ENCODE measurements at regions not wholly inside any gene's neighbourhood (a gene's known extent, or its start where the extent isn't known, plus 50 kb on each side); places are given as distances from the start of the nearest gene placed in this dataset.

DNA sequence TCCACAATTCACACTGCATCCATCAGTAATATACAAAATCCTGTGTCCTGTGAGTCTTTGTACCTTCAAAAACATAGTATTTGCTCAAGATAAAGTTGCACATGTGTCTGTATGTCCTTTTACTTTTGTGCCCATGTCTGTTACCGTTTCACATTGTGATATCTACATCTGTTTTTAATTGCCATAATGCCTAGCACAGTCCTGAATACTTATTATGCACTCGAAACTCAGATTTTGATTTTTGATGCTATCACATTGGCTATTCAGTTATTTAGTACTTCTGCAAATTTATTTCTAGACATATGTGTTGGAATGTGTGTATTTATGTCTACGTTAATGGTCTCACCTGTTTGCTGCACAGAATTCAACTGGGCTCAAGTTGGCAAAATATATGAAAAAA lies 452.8 kb upstream of the ZEB2 start:
- no peak overlapping the region for H2BK120ac ChIP-seq (ENCODE audit: low read depth, low read length, poor library complexity, severe bottlenecking)
- no peaks in the 10 kb centered on the region for H3K27me3 Mint-ChIP-seq (ENCODE audit: low read depth)

More for the DNA sequence above, 452.8 kb upstream of the ZEB2 start:
- H3K9ac ChIP-seq (ENCODE audit: extremely low read depth, insufficient read length, low read length), result no peak overlapping the region
- Mint-ChIP-seq H3K4me1 (peaks cover 0 to 5% of the 10 kb centered on the region in 2 experiments; a peak in 2 of 4 replicates), H3K36me3 (ENCODE audit: insufficient read depth in 1 of 3, low read depth in 3 of 3) (peaks cover 11 to 28% (median 21%) of the 10 kb centered on the region in 3 experiments), H3K9me3 (peaks cover 24 to 30% of the 10 kb centered on the region in 2 experiments), H3K27ac (no peak overlapping the region), H3K4me3 (no peak overlapping the region)
- H3K27ac ChIP-seq (ENCODE audit: insufficient read length, low read depth, low read length), result no peak overlapping the region
- H3K79me2 ChIP-seq (ENCODE audit: insufficient read depth, low read length), result no peaks in the 10 kb centered on the region; the same call in 1 of the 2 replicates
- H3K4me2 ChIP-seq (ENCODE audit: insufficient read depth, insufficient read length, low read length), result no peak overlapping the region
- H2AFZ ChIP-seq (ENCODE audit: low read length), result no peak overlapping the region
- H3K79me1 ChIP-seq (ENCODE audit: insufficient read depth, low read depth, low read length, poor library complexity, severe bottlenecking), result no peaks in the 10 kb centered on the region
- H3T11ph ChIP-seq (ENCODE audit: low read length), result no peak overlapping the region
- H3K4ac ChIP-seq (ENCODE audit: low read depth, low read length), result no peak overlapping the region
- H4K20me1 ChIP-seq (ENCODE audit: control insufficient read depth, insufficient read depth, insufficient read length), result no peaks in the 10 kb centered on the region
- H2BK12ac ChIP-seq (ENCODE audit: insufficient read length, low read depth, low read length), result no peak overlapping the region
- no peaks in the 10 kb centered on the region for H3K4me1 ChIP-seq (ENCODE audit: insufficient read depth, low read length)
- no peaks in the 10 kb centered on the region for H3K9me3 ChIP-seq (ENCODE audit: control insufficient read depth, low read depth, low read length)
- no peaks in the 10 kb centered on the region for H3K27me3 ChIP-seq (ENCODE audit: insufficient read depth, low read length)
- H3K56ac ChIP-seq (ENCODE audit: insufficient read length, low read depth, low read length), result no peak overlapping the region
- no peak overlapping the region for H4K91ac ChIP-seq (ENCODE audit: insufficient read length, low read depth, low read length)
- H3K14ac ChIP-seq (ENCODE audit: insufficient read depth, low read length), result no peak overlapping the region
- TF ChIP-seq, protein P1, sequence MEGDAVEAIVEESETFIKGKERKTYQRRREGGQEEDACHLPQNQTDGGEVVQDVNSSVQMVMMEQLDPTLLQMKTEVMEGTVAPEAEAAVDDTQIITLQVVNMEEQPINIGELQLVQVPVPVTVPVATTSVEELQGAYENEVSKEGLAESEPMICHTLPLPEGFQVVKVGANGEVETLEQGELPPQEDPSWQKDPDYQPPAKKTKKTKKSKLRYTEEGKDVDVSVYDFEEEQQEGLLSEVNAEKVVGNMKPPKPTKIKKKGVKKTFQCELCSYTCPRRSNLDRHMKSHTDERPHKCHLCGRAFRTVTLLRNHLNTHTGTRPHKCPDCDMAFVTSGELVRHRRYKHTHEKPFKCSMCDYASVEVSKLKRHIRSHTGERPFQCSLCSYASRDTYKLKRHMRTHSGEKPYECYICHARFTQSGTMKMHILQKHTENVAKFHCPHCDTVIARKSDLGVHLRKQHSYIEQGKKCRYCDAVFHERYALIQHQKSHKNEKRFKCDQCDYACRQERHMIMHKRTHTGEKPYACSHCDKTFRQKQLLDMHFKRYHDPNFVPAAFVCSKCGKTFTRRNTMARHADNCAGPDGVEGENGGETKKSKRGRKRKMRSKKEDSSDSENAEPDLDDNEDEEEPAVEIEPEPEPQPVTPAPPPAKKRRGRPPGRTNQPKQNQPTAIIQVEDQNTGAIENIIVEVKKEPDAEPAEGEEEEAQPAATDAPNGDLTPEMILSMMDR (conservative IDR thresholded peaks at IDR 0.05), result no peak
- H2AK5ac ChIP-seq (ENCODE audit: insufficient read length, low read length), result no peak overlapping the region
- no peaks in the 10 kb centered on the region for H3K23me2 ChIP-seq (ENCODE audit: insufficient read length, low read depth, low read length, poor library complexity, severe bottlenecking)
- no peak overlapping the region for H2BK5ac ChIP-seq (ENCODE audit: insufficient read length, low read length)
- no CpG with 5 or more reads among the region's 3 CpGs for WGBS (ENCODE audit: extremely low coverage, insufficient read length, low lambda C conversion rate)
- no peak overlapping the region for H2BK15ac ChIP-seq (ENCODE audit: low read depth, low read length)
- no peak overlapping the region for H4K8ac ChIP-seq (replicated peaks; ENCODE audit: insufficient read length, low read depth, low read length)
- H3K18ac ChIP-seq (ENCODE audit: insufficient read length, low read depth, low read length), result no peak overlapping the region
- H4K5ac ChIP-seq (ENCODE audit: insufficient read length, low read depth, low read length), result no peak overlapping the region
- H3K23ac ChIP-seq (ENCODE audit: insufficient read length, low read depth, low read length), result no peak overlapping the region
- DNase-seq, result no peak
- no peak overlapping the region for H2BK20ac ChIP-seq (ENCODE audit: low read depth, low read length, poor library complexity, severe bottlenecking)
